Naive thymus-derived CD4-positive, alpha-beta T cell (primary cell): ENCODE measurements at regions not wholly inside any gene's neighbourhood (a gene's known extent, or its start where the extent isn't known, plus 50 kb on each side); places are given as distances from the start of the nearest gene placed in this dataset.

ENCODE experiments used
- ATAC-seq: fragments of 150-1000 bp; cut with Tn5 transposase; 2 replicates; pipeline ENCODE4 v1.10.0; 2021; ENCODE audit warnings: mild to moderate bottlenecking, moderate library complexity
- CTCF ChIA-PET: fragments of 350-600 bp; sonication (Branson Sonifier 250); formaldehyde crosslinking; loops from one replicate; lab custom pipeline; 2021; ENCODE audit warnings: antibody characterized with exemption; lab: Charles Lee
- POLR2A ChIA-PET: fragments of 350-600 bp; sonication (Branson Sonifier 250); formaldehyde crosslinking; loops from one replicate; lab custom pipeline; 2021; ENCODE audit warnings: antibody characterized with exemption, inconsistent platforms; lab: Charles Lee
- DNase-seq, 9 donors: peaks; one replicate each; pipeline versions ENCODE4 v3.0.0 to v3.0.0-alpha.2; 2020 to 2022; ENCODE audit warnings: mixed read lengths in 1 of 9
- H3K27ac ChIP-seq: one replicate; pipeline ENCODE4 v1.7.0; 2013; ENCODE audit warnings: mild to moderate bottlenecking, low read depth, low read length, moderate library complexity
- H3K27me3 ChIP-seq, 2 donors: one replicate each; pipeline ENCODE4 v1.7.0; 2013; ENCODE audit warnings: low read length in 2 of 2, mild to moderate bottlenecking in 2 of 2, moderate library complexity in 2 of 2; ENCODE audit not compliant: control insufficient read depth in 2 of 2, insufficient read depth in 2 of 2
- H3K36me3 ChIP-seq, 3 experiments: 1 replicate in 2 of 3; 2 replicates in 1 of 3; pipeline ENCODE4 v1.7.0; 2013; ENCODE audit warnings: low read length in 3 of 3, mild to moderate bottlenecking in 3 of 3, moderate library complexity in 1 of 3; ENCODE audit not compliant: insufficient read depth in 3 of 3, control insufficient read depth in 2 of 3
- H3K4me1 ChIP-seq, 2 donors: one replicate each; pipeline ENCODE4 v1.7.0; 2013; ENCODE audit warnings: low read length in 2 of 2, mild to moderate bottlenecking in 2 of 2, moderate library complexity in 1 of 2; ENCODE audit not compliant: control insufficient read depth in 2 of 2, insufficient read depth in 2 of 2
- H3K4me3 ChIP-seq: 2 replicates; pipeline ENCODE4 v1.7.0; 2013; ENCODE audit warnings: mild to moderate bottlenecking, low read length
- H3K9me3 ChIP-seq, 3 experiments: 1 replicate in 2 of 3; 2 replicates in 1 of 3; pipeline ENCODE4 v1.7.0; 2013; ENCODE audit warnings: low read length in 3 of 3; ENCODE audit not compliant: control insufficient read depth in 2 of 3
- H3K27ac Mint-ChIP-seq, 9 donors: one replicate each; pipeline ENCODE4 v1.8.0; 2020 to 2022; ENCODE audit warnings: mixed read lengths in 9 of 9, mild to moderate bottlenecking in 8 of 9, moderate library complexity in 5 of 9, inconsistent platforms in 2 of 9
- H3K27me3 Mint-ChIP-seq, 5 donors: one replicate each; pipeline ENCODE4 v1.8.0; 2021 to 2022; ENCODE audit warnings: mixed read lengths in 5 of 5, mild to moderate bottlenecking in 1 of 5
- H3K36me3 Mint-ChIP-seq, 5 donors: one replicate each; pipeline ENCODE4 v1.8.0; 2020 to 2022; ENCODE audit warnings: mixed read lengths in 5 of 5, mild to moderate bottlenecking in 3 of 5, inconsistent platforms in 1 of 5
- H3K4me1 Mint-ChIP-seq, 7 donors: one replicate each; pipeline ENCODE4 v1.8.0; 2020 to 2022; ENCODE audit warnings: mixed read lengths in 7 of 7, mild to moderate bottlenecking in 3 of 7, inconsistent platforms in 1 of 7
- H3K4me3 Mint-ChIP-seq, 10 donors: one replicate each; pipeline ENCODE4 v1.8.0; 2020 to 2022; ENCODE audit warnings: mild to moderate bottlenecking in 10 of 10, mixed read lengths in 10 of 10, moderate library complexity in 6 of 10, inconsistent platforms in 2 of 10
- H3K9me3 Mint-ChIP-seq, 11 donors: one replicate each; pipeline ENCODE4 v1.8.0; 2020 to 2022; ENCODE audit warnings: mixed read lengths in 11 of 11, mild to moderate bottlenecking in 4 of 11, inconsistent platforms in 1 of 11, moderate library complexity in 1 of 11
- intact Hi-C, 2 donors: fragments of 100-400 bp; cut with micrococcal nuclease; formaldehyde crosslinking; loops; one replicate each; pipeline ENCODE4 v1.15.1; 2023

- Mint-ChIP-seq H3K36me3 (peaks cover 0 to 4% (median 0%) of the 10 kb centered on the region in 5 donors), H3K4me3 (no peak overlapping the region), H3K27ac (no peak overlapping the region), H3K4me1 (no peaks in the 10 kb centered on the region), H3K27me3 (peaks cover 0 to 7% (median 0%) of the 10 kb centered on the region in 5 donors), H3K9me3 (peaks cover 0 to 37% (median 18%) of the 10 kb centered on the region in 11 donors)
- H3K27ac ChIP-seq = no peak overlapping the region
- DNase-seq = no peak
- ChIA-PET POLR2A (no interaction called here), CTCF (no interaction called here)
- ATAC-seq = no peak
- intact Hi-C loops = no loop called here
- no peaks in the 10 kb centered on the region for H3K36me3 ChIP-seq
- peaks cover 0 to 6% (median 4%) of the 10 kb centered on the region in 3 experiments for H3K9me3 ChIP-seq
- H3K27me3 ChIP-seq = no peaks in the 10 kb centered on the region
- H3K4me3 ChIP-seq = no peak overlapping the region
- H3K4me1 ChIP-seq = no peaks in the 10 kb centered on the region
Observed at GRCh38 chr2:4134551-4135550, 431.5 kb downstream of the DCDC2C start.

DNA sequence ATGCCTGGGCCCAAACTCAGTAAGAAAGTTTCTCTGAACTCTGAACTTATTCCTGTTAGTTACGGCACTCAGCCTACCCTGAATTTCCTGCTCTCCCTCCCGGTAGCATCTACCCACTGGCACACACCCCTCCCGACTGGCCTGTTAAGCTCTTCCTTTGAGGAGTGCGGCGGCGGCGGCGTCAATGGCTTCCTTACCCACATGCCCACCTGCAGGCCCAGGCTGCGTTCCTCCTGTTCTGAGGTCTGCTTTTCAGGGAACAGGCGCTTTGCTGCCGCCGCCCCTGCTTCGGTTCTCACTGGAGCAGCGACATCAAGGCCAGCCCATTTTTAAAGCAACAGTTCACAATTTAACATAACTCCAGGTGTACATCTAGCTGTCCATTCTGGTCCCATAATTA lies 432.4 kb downstream of the DCDC2C start:
- H3K4me3 ChIP-seq = no peak overlapping the region
- DNase-seq (no peak), ATAC-seq (no peak)
- Mint-ChIP-seq H3K27ac (no peak overlapping the region), H3K36me3 (peaks cover 0 to 4% (median 0%) of the 10 kb centered on the region in 5 donors), H3K4me3 (no peak overlapping the region), H3K27me3 (peaks cover 0 to 7% (median 0%) of the 10 kb centered on the region in 5 donors), H3K4me1 (no peaks in the 10 kb centered on the region), H3K9me3 (peaks cover 0 to 33% (median 16%) of the 10 kb centered on the region in 11 donors)
- no peaks in the 10 kb centered on the region for H3K36me3 ChIP-seq
- H3K27ac ChIP-seq = no peak overlapping the region
- POLR2A ChIA-PET = no interaction called here
- CTCF ChIA-PET = no interaction called here
- peaks cover 0 to 4% (median 3%) of the 10 kb centered on the region in 3 experiments for H3K9me3 ChIP-seq
- H3K4me1 ChIP-seq = no peaks in the 10 kb centered on the region
- intact Hi-C loops = no loop called here
- H3K27me3 ChIP-seq = no peaks in the 10 kb centered on the region

- POLR2A ChIA-PET = no interaction called here
- H3K27me3 ChIP-seq = no peaks in the 10 kb centered on the region
- H3K4me1 ChIP-seq = no peaks in the 10 kb centered on the region
- DNase-seq = no peak
- Mint-ChIP-seq H3K4me1 (no peaks in the 10 kb centered on the region), H3K27me3 (peaks cover 0 to 7% (median 0%) of the 10 kb centered on the region in 5 donors), H3K27ac (no peak overlapping the region), H3K36me3 (no peaks in the 10 kb centered on the region), H3K4me3 (no peak overlapping the region), H3K9me3 (peaks cover 0 to 18% (median 7%) of the 10 kb centered on the region in 11 donors)
- H3K4me3 ChIP-seq = no peak overlapping the region
- intact Hi-C loops = no loop called here
- H3K36me3 ChIP-seq = no peaks in the 10 kb centered on the region
- H3K9me3 ChIP-seq = no peaks in the 10 kb centered on the region
- CTCF ChIA-PET = no interaction called here
- H3K27ac ChIP-seq = no peak overlapping the region
- ATAC-seq = no peak
Observed at GRCh38 chr2:4139316-4139715, 435.9 kb downstream of the DCDC2C start.

GRCh38 chr2:4139731-4140130 lies 436.4 kb downstream of the DCDC2C start:
- Histone ChIP-seq H3K4me1 (no peaks in the 10 kb centered on the region), H3K36me3 (no peaks in the 10 kb centered on the region), H3K27me3 (no peaks in the 10 kb centered on the region), H3K4me3 (no peak overlapping the region), H3K9me3 (no peaks in the 10 kb centered on the region), H3K27ac (no peak overlapping the region)
- H3K36me3 Mint-ChIP-seq = no peaks in the 10 kb centered on the region
- peaks cover 0 to 7% (median 0%) of the 10 kb centered on the region in 5 donors for H3K27me3 Mint-ChIP-seq
- ATAC-seq = no peak
- ChIA-PET CTCF (interaction anchor here (0.5 kb wide), 1 partner anchor 395 kb away, joined by 3 read pairs; no protein-coding TSS in a partner anchor), POLR2A (no interaction called here)
- H3K27ac Mint-ChIP-seq = no peak overlapping the region
- H3K4me1 Mint-ChIP-seq = no peaks in the 10 kb centered on the region
- H3K9me3 Mint-ChIP-seq = peaks cover 0 to 18% (median 9%) of the 10 kb centered on the region in 11 donors
- no peak for DNase-seq
- intact Hi-C loops = no loop called here
- H3K4me3 Mint-ChIP-seq = no peak overlapping the region

DNA sequence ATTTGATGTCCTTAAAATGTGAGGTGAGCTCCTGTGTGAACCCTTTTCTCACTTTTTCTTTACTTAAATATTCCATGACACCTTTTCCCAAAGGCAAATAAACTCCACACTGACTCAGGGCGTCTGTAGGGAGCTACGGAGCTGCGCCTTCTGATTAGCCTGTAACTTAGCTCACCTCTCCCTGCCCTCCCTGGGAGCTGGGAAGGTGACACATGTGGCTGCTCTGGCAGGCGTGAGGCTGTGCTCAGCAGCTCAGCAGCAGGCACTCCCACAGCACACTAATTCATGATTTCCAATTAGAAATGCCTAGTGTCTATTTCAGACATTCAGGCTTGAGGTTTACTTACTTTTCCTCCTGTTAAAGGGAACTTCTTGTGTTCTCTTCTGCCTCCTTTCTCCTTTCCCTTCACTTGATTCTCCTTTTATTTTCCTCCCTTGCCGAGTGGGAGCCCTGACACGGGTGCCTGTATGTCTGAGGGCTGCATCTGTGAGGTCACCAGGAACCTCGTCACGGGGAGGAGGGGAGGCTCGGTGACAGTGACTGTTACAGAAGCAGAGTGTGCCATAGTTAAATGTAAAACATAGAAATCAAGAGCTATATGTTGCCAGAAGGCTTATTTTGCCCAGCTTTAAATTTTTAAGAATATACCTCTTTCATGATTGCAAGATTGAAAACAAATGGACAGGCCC lies 437.1 kb downstream of the DCDC2C start:
- intact Hi-C loops = no loop called here
- H3K9me3 Mint-ChIP-seq = peaks cover 0 to 16% (median 8%) of the 10 kb centered on the region in 11 donors
- no peaks in the 10 kb centered on the region for H3K36me3 Mint-ChIP-seq
- Histone ChIP-seq H3K36me3 (no peaks in the 10 kb centered on the region), H3K27me3 (no peaks in the 10 kb centered on the region), H3K4me1 (no peaks in the 10 kb centered on the region), H3K4me3 (no peak overlapping the region), H3K9me3 (no peaks in the 10 kb centered on the region), H3K27ac (no peak overlapping the region)
- ATAC-seq = no peak
- ChIA-PET CTCF (interaction anchor here (0.5 kb wide), 1 partner anchor 394 kb away, joined by 3 read pairs; no protein-coding TSS in a partner anchor), POLR2A (no interaction called here)
- H3K27me3 Mint-ChIP-seq = peaks cover 0 to 7% (median 0%) of the 10 kb centered on the region in 5 donors
- H3K4me3 Mint-ChIP-seq = no peak overlapping the region
- DNase-seq = no peak
- no peaks in the 10 kb centered on the region for H3K4me1 Mint-ChIP-seq
- H3K27ac Mint-ChIP-seq = no peak overlapping the region

- no peak for ATAC-seq
- no peaks in the 10 kb centered on the region for H3K4me1 Mint-ChIP-seq
- no peaks in the 10 kb centered on the region for H3K4me1 ChIP-seq
- no peak overlapping the region for H3K27ac Mint-ChIP-seq
- no peaks in the 10 kb centered on the region for H3K9me3 ChIP-seq
- peaks cover 3 to 21% (median 8%) of the 10 kb centered on the region in 11 donors for H3K9me3 Mint-ChIP-seq
- H3K36me3 Mint-ChIP-seq = no peaks in the 10 kb centered on the region
- H3K27ac ChIP-seq = no peak overlapping the region
- ChIA-PET CTCF (no interaction called here), POLR2A (no interaction called here)
- no peaks in the 10 kb centered on the region for H3K36me3 ChIP-seq
- H3K27me3 ChIP-seq = no peaks in the 10 kb centered on the region
- intact Hi-C loops = no loop called here
- DNase-seq = no peak
- H3K27me3 Mint-ChIP-seq = no peaks in the 10 kb centered on the region
- H3K4me3 ChIP-seq = no peak overlapping the region
- no peak overlapping the region for H3K4me3 Mint-ChIP-seq
Observed at GRCh38 chr2:4144731-4145130, 441.4 kb downstream of the DCDC2C start.
